ENCODE measurements at regions not wholly inside any gene's neighbourhood (a gene's known extent, or its start where the extent isn't known, plus 50 kb on each side); places are given as distances from the start of the nearest gene placed in this dataset.

- DNase-seq, result peak; percentile 10 to 19
These were observed 136.5 kb upstream of the HAAO start for GRCh38 chr2:42928692-42929545.

GRCh38 chr2:42928161-42928691 is 135.8 kb upstream of the HAAO start:
- peak; percentile 54 to 84 for DNase-seq

- peak; percentile 31 to 62 for DNase-seq
These were observed 135.2 kb upstream of the HAAO start for GRCh38 chr2:42927334-42928160.

DNA sequence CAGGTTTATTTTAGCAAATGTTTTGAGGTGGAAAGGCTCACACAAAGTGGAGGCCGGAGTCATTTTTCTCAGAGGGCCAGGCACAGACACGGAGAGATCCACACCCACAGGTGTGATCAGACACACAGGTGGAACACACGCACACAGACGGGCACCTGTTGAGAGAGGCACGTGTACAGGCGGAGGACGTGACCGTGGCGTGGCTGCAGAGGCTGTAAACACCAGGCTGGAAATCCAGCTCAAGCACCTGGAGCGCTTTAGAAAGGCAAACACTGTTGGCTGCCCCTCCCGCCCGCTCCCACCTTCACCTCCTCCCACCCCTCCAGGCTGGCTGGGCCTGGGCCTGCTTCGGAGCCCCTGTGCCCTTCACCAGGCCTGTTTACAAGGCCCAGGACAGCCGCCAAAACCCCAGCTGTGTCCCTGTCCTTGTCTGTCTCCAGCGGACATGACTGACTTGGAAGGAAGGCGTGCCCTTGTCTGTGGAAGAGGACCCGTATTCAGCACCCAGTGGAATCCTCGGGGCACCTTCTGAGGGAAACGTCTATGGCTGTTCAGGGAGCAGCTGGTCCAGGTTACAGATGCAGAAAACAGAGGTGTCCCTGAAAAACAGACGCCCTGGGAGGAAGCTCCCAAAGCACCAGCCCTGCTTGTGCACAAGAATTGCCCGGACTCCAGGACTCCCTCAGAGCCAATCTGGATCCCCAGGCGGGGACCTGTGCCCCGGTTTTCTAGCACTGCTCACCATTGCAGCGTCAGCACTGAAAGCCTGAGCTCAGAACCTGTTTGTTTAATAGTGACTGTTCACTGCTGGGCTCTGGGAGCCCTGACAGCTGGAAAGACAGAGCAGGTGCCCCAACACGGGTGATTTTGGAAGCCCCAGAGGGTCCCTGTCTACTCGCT is 134.3 kb upstream of the HAAO start:
- peak; percentile 54 to 75 for DNase-seq

- DNase-seq, result peak in 1 of 2 experiments; percentile 53
These were observed 133.5 kb upstream of the HAAO start for GRCh38 chr2:42925742-42926433.

- DNase-seq, result no peak
These were observed 132.1 kb upstream of the HAAO start for GRCh38 chr2:42924418-42924886.

GRCh38 chr2:42923580-42924417 is 131.4 kb upstream of the HAAO start:
- DNase-seq, result no peak

GRCh38 chr2:42922790-42923579 is 130.6 kb upstream of the HAAO start:
- DNase-seq, result no peak

DNA sequence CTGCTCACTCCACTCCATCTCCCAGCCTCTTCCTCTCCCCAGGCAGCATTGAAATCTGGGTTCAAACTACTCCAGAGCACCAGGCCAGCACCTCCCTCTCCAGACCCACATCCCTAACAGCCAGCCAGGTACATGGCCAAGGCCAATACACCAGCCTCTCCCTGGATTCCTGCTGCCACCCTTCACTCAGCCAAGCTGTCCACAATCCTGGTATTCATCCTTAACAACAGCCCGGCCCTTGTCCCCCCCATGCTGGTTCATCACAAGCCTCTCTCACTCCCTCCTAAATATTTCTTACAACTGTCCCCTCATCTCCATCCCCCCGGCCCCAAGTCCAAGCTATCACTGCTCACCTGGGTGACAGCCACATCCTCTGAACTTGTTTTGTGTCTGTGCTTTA is 129.9 kb upstream of the HAAO start:
- DNase-seq, result no peak

DNA sequence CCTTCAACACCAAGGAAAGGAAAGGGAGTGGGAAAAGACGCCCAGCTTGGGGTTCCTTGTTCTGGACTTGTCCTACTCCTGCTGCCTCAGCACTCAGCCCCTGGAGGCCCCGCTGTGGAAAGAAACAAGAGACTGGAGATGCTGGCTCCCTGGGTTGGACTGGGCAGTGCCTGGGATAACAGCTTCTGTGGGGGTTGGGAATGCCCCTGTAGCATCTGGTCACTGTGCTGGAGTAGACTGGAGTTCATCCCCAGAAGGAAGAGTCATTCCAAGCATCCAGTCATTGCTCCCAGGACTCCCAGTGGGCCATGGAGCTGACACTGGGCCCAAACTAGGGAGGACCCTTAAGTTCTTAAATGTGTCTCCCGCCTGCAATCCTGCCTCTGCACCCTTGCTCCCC is 129.3 kb upstream of the HAAO start:
- no peak for DNase-seq

DNA sequence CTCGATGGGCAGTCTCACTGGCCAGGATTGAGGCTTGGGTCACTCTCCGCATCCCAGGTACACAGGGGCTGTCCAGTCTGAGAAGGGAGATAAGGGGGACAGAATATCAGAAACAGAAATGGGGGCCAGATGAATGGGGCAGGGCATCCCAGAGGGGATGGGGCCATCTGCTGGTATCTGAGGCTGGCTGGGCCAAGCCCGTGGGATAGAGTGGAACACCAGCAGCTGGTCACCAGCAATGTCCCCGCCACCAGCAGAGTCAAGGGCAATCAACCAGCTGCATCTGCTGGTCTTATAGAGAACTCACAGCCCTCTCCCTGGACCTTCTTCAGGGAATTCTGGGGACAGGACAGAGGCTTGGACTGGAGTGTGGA is 128.8 kb upstream of the HAAO start:
- DNase-seq, result no peak

DNA sequence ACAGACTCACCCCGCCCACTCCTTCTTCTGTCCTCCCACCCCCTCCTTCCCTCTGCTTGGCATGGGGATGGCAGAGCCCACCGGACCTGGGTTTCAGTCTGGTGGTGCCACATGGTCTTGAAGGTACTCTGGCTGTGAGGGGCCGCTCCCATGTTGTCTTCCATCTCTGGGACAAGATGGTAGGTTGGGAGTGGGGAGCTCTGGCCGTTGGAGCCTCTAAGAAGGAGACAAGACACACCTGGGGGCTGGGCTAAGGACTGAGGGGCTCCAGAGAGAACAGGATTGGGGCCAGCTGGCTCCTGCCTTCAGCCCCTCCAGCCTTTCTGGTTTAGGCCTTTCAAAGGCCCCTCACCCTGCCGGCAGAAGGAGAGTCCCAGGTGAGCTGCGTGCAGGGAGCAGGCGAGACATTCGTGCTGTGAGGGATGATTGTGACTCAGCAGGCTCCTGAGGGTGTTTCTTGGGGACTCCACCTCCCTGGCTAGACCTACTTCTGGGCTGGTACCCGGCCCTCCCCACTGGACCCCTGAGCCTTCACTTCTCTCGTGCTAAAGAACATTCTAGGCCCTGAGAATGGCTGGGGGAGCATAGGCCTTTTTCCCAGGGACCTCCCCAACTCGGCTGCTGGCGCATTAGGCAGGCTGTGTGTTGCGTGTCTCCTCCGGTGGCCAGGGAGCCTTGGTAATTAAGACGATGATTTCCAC is 128.2 kb upstream of the HAAO start:
- DNase-seq, result no peak

GRCh38 chr2:42918671-42919318 is 126.4 kb upstream of the HAAO start:
- DNase-seq, result no peak

GRCh38 chr2:42918041-42918440 is 125.7 kb upstream of the HAAO start:
- DNase-seq, result no peak

GRCh38 chr2:42917425-42917927 is 125.1 kb upstream of the HAAO start:
- no peak for DNase-seq

GRCh38 chr2:42916324-42916723 is 123.9 kb upstream of the HAAO start:
- DNase-seq, result no peak

- DNase-seq, result no peak
These were observed 122.5 kb upstream of the HAAO start for GRCh38 chr2:42914860-42915259.

DNA sequence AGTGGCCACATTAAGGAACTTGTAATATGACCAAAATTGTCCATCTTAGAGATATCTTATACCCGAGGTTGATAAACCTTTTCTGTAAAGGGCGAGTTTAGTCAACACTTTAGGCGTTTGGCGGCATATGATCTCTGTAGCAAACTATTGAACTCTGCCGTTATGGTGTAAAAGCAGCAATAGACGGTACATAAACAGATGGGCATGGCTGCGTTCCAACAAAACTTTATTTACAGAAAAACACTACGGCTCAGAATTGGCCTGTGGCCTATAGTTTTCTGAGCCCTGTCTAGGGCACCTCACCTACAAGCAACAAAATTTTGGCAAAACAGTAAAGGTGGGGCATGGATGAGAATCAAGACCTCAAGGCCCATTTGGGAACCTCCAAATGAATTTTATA is 121.9 kb upstream of the HAAO start:
- DNase-seq, result peak in 1 of 2 experiments; percentile 49
